Gastroesophageal sphincter (tissue), 3 donors: ENCODE measurements at regions not wholly inside any gene's neighbourhood (a gene's known extent, or its start where the extent isn't known, plus 50 kb on each side); places are given as distances from the start of the nearest gene placed in this dataset.

ENCODE experiments used
- POLR2A ChIP-seq, 2 donors: fragments of 450-650 bp; IDR thresholded peaks; one replicate each; pipeline ENCODE4 v1.6.1; 2017; ENCODE audit warnings: antibody characterized with exemption in 2 of 2, mild to moderate bottlenecking in 2 of 2, moderate library complexity in 1 of 2
- POLR2AphosphoS5 ChIP-seq: sonication (generic); formaldehyde crosslinking; IDR thresholded peaks from one replicate; pipeline ENCODE4 v1.6.1; 2017; ENCODE audit warnings: antibody characterized with exemption
- TF ChIP-seq, protein P1 (sequence below), 4 experiments: fragments of 200-600 bp in 2 of 4; fragments of 450-650 bp in 2 of 4; sonication (generic) in 1 of 4; IDR thresholded peaks; one replicate each; pipeline ENCODE4 v1.5.1; 2017 to 2019; ENCODE audit warnings: antibody characterized with exemption in 4 of 4, mild to moderate bottlenecking in 2 of 4, moderate library complexity in 2 of 4

DNA sequence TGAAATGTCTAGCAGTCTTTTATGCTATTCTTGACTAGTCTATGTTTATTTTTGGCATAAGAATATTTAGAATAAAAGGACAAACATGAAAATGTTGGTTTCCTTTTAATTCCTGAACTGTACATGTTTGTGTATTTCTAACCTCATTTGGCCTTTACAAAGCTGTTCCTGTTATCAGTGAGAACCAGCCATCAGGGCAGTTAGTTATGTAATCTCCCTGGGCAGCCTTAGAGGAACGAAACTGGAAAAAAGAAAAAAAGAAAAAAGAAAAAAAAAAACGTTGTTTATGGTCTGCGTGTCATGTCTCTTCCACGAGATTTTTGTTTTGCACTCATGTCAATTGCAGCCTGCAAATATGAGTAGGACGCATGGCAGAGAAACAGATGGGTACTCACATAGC lies 193.7 kb downstream of the MAGEB5 start:
- TF ChIP-seq, protein P1, sequence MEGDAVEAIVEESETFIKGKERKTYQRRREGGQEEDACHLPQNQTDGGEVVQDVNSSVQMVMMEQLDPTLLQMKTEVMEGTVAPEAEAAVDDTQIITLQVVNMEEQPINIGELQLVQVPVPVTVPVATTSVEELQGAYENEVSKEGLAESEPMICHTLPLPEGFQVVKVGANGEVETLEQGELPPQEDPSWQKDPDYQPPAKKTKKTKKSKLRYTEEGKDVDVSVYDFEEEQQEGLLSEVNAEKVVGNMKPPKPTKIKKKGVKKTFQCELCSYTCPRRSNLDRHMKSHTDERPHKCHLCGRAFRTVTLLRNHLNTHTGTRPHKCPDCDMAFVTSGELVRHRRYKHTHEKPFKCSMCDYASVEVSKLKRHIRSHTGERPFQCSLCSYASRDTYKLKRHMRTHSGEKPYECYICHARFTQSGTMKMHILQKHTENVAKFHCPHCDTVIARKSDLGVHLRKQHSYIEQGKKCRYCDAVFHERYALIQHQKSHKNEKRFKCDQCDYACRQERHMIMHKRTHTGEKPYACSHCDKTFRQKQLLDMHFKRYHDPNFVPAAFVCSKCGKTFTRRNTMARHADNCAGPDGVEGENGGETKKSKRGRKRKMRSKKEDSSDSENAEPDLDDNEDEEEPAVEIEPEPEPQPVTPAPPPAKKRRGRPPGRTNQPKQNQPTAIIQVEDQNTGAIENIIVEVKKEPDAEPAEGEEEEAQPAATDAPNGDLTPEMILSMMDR (IDR thresholded peaks at IDR 0.05) = no peak
- no peak for TF ChIP-seq POLR2A (IDR thresholded peaks at IDR 0.05)
- no peak for TF ChIP-seq POLR2AphosphoS5
